Muscle layer of colon (tissue), 2 donors: ENCODE measurements at regions not wholly inside any gene's neighbourhood (a gene's known extent, or its start where the extent isn't known, plus 50 kb on each side); places are given as distances from the start of the nearest gene placed in this dataset.
"Not testable (repeated sequence)": the region's sequence is repeated elsewhere in the genome, so short reads cannot be mapped to it uniquely, and the experiment has no call there.

ENCODE experiments used
- H3K27ac ChIP-seq: one replicate; pipeline ENCODE4 v1.7.0; 2013; ENCODE audit warnings: low read depth, mild to moderate bottlenecking, low read length, moderate library complexity
- H3K27me3 ChIP-seq, 2 donors: one replicate each; pipeline ENCODE4 v1.7.0; 2013; ENCODE audit warnings: low read length in 2 of 2, mild to moderate bottlenecking in 2 of 2; ENCODE audit not compliant: insufficient read depth in 2 of 2, control insufficient read depth in 1 of 2
- H3K36me3 ChIP-seq: one replicate; pipeline ENCODE4 v1.7.0; 2013; ENCODE audit warnings: mild to moderate bottlenecking, low read length; ENCODE audit not compliant: insufficient read depth
- H3K4me1 ChIP-seq: one replicate; pipeline ENCODE4 v1.7.0; 2013; ENCODE audit warnings: mild to moderate bottlenecking, low read length; ENCODE audit not compliant: insufficient read depth
- H3K4me3 ChIP-seq, 2 donors: one replicate each; pipeline ENCODE4 v1.7.0; 2013; ENCODE audit warnings: low read length in 2 of 2, low read depth in 1 of 2, mild to moderate bottlenecking in 1 of 2, moderate library complexity in 1 of 2
- H3K9ac ChIP-seq: one replicate; pipeline ENCODE4 v1.7.0; 2013; ENCODE audit warnings: low read length
- H3K9me3 ChIP-seq: one replicate; pipeline ENCODE4 v1.7.0; 2013; ENCODE audit warnings: mild to moderate bottlenecking, low read length
- donor health status: abdominal sarcoma.
- donor health status: Adenocarcinoma of cecum.

GRCh38 chr5:124527220-124527991 is 219.0 kb downstream of the ZNF608 start:
- H3K4me3 ChIP-seq, result no peak overlapping the region
- H3K36me3 ChIP-seq, result no peaks in the 10 kb centered on the region
- H3K9me3 ChIP-seq, result no peaks in the 10 kb centered on the region
- H3K27me3 ChIP-seq, result no peaks in the 10 kb centered on the region
- H3K9ac ChIP-seq, result no peak overlapping the region
- H3K27ac ChIP-seq, result no peak overlapping the region
- peaks cover 17% of the 10 kb centered on the region for H3K4me1 ChIP-seq

GRCh38 chr5:124526079-124526478 is 220.4 kb downstream of the ZNF608 start:
- not testable (repeated sequence) for H3K27ac ChIP-seq, H3K36me3 ChIP-seq, H3K4me3 ChIP-seq, H3K9me3 ChIP-seq, H3K27me3 ChIP-seq, H3K9ac ChIP-seq
- H3K4me1 ChIP-seq, result peaks cover 17% of the 10 kb centered on the region

DNA sequence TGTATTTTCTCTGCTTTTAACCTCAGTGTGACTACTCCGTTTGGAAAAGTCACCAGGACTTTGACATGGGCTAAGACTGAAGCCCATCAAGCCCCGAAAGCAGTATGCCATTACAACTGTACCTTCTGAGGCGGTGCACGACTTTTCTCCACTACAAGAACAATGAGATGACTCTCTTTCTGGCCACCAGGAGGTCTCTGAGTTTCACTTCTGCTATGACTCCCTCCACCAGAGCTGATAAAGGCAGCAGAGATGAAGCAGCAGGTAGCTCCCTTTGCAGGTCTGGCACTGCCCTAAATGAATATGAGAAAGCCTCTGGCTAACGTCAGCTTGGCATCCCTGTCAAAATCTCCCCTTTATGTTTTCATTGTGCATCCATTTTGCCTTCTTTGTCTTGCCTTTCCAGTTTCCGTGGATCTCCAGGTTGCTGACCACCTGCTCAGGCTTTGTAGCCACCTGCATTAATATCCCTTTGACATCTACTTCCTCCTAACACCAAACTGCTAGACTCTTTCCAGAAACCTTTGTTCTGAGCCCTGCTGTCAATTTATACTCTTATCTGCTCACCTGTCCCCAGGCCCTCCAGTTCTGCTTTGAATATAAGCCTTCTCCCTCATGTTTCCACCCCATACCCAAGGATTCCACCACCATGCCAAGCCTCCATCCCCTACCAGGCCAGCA is 221.7 kb downstream of the ZNF608 start:
- Histone ChIP-seq H3K4me1 (peaks cover 20% of the 10 kb centered on the region), H3K9me3 (no peaks in the 10 kb centered on the region), H3K4me3 (no peak overlapping the region), H3K27me3 (no peaks in the 10 kb centered on the region), H3K27ac (no peak overlapping the region), H3K36me3 (no peaks in the 10 kb centered on the region), H3K9ac (no peak overlapping the region)

GRCh38 chr5:124523897-124524296 is 222.5 kb downstream of the ZNF608 start:
- Histone ChIP-seq H3K36me3 (no peaks in the 10 kb centered on the region), H3K9ac (no peak overlapping the region), H3K27ac (no peak overlapping the region), H3K27me3 (no peaks in the 10 kb centered on the region), H3K9me3 (no peaks in the 10 kb centered on the region), H3K4me3 (no peak overlapping the region), H3K4me1 (peaks cover 25% of the 10 kb centered on the region)

GRCh38 chr5:124522992-124523391 is 223.4 kb downstream of the ZNF608 start:
- Histone ChIP-seq H3K4me3 (no peak overlapping the region), H3K9me3 (no peaks in the 10 kb centered on the region), H3K4me1 (peaks cover 25% of the 10 kb centered on the region), H3K27me3 (no peaks in the 10 kb centered on the region), H3K36me3 (no peaks in the 10 kb centered on the region), H3K27ac (no peak overlapping the region), H3K9ac (no peak overlapping the region)

GRCh38 chr5:124521461-124522230 is 224.8 kb downstream of the ZNF608 start:
- Histone ChIP-seq H3K4me3 (no peak overlapping the region), H3K9me3 (no peaks in the 10 kb centered on the region), H3K4me1 (peaks cover 17% of the 10 kb centered on the region), H3K27ac (no peak overlapping the region), H3K9ac (no peak overlapping the region), H3K27me3 (no peaks in the 10 kb centered on the region), H3K36me3 (no peaks in the 10 kb centered on the region)

GRCh38 chr5:124519396-124519795 is 227.0 kb downstream of the ZNF608 start:
- Histone ChIP-seq H3K9ac (no peak overlapping the region), H3K4me1 (peaks cover 29% of the 10 kb centered on the region), H3K27me3 (no peaks in the 10 kb centered on the region), H3K9me3 (no peaks in the 10 kb centered on the region), H3K36me3 (no peaks in the 10 kb centered on the region), H3K27ac (no peak overlapping the region), H3K4me3 (no peak overlapping the region)

- Histone ChIP-seq H3K27me3 (no peaks in the 10 kb centered on the region), H3K27ac (no peak overlapping the region), H3K36me3 (no peaks in the 10 kb centered on the region), H3K4me1 (peaks cover 27% of the 10 kb centered on the region), H3K9me3 (no peaks in the 10 kb centered on the region), H3K4me3 (no peak overlapping the region), H3K9ac (no peak overlapping the region)
Measured at GRCh38 chr5:124516567-124516966, 229.9 kb downstream of the ZNF608 start.

DNA sequence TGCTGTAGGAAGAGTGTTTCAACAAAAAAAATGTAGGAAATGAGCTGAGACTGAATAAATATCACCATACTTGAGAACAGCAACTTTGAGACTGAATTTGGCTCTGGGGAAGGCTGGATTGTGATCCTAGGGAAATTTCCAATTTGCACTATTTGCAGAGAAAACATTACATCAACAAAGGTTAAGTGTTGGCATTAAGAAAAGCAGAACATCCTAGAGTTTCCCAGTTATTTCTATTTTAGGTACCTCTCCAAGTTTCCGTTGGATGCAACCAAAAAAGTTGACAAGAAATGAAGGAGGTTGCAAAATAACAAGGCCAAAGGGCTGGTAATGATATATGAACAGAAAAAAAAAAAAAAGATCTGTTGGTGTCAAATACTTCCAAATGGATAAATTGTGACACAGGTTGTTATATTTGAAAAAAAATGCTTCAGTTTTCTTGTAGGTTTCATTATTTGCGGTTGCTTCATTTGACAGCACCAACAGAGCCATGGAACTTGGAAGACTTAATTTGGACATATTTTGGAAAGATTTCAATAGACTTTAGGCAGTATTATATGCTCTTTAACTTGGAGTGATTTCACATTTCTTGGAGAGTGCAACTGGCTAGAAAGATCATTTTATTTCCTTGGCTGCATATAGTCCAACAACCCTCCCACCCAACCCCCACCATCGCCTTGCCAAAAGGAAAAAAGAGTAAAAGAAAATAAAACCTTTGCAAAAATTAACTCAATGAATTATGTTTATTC is 230.8 kb downstream of the ZNF608 start:
- no peaks in the 10 kb centered on the region for H3K27me3 ChIP-seq
- peaks cover 27% of the 10 kb centered on the region for H3K4me1 ChIP-seq
- H3K36me3 ChIP-seq, result no peaks in the 10 kb centered on the region
- no peak overlapping the region for H3K4me3 ChIP-seq
- no peaks in the 10 kb centered on the region for H3K9me3 ChIP-seq
- H3K9ac ChIP-seq, result no peak overlapping the region
- H3K27ac ChIP-seq, result no peak overlapping the region

GRCh38 chr5:124514956-124515355 is 231.5 kb downstream of the ZNF608 start:
- H3K4me1 ChIP-seq, result peaks cover 26% of the 10 kb centered on the region
- no peak overlapping the region for H3K27ac ChIP-seq
- H3K9ac ChIP-seq, result no peak overlapping the region
- H3K36me3 ChIP-seq, result no peaks in the 10 kb centered on the region
- no peak overlapping the region for H3K4me3 ChIP-seq
- no peaks in the 10 kb centered on the region for H3K9me3 ChIP-seq
- H3K27me3 ChIP-seq, result no peaks in the 10 kb centered on the region
